ENCODE measurements at regions not wholly inside any gene's neighbourhood (a gene's known extent, or its start where the extent isn't known, plus 50 kb on each side); places are given as distances from the start of the nearest gene placed in this dataset.

DNA sequence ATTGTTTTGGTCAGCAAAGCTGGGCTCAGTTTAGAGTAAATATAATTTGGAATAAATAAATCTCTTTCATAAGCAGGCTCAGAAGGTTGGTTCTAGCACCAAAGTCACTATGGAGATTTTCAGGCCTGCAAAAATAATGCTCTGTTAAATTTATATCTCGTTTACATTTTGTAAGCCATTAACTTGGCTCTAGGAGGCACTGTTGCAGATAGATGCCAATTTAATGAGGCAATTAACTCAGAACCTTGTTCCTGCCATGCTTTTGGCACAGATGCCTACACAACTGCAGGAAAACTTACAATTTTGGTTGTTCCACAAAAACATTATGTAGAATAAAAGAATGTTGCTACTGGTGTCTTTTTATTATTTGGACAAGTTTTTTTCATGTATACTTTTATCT is 428.1 kb downstream of the FLRT2 start:
- no peak for DNase-seq (ENCODE audit: low read depth in 1 of 2, low spot score in 1 of 2)

DNA sequence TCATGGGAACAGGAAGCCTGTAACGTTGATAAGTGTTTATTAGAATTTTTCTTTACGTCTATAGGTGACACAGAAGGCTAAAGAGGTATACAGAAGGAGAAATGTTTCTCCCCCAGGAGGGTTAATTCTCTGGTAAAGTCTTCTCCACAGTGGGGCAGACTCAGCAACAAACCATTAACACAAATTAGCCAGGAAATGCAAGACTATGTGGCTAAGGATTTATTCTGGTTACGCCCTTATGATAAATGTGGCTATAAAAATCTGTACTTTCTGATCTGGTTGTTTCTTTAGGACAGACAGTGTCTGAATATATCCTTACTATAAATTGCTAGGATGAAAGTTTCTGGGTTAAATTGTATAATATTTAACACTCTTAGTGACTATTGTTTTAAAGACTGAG is 423.3 kb downstream of the FLRT2 start:
- DNase-seq (ENCODE audit: low read depth in 1 of 2, low spot score in 1 of 2), result no peak

DNA sequence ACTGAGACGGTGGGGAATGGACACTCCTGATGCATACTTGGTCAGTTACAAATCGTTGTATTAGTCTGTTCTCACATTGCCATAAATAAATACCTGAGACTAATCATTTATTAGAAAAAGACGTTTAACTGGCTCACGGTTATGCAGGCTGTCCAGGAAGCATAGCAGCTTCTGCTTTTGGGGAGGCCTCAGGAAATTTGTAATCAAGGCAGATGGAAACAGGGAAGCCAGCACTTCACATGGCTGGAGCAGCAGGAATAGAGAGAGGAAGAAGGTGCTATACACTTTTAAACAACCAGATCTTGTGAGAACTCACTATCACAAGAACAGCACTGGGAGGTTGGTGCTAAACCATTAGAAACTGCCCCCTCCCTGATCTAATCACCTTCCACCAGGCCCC is 418.2 kb downstream of the FLRT2 start:
- no peak for DNase-seq (ENCODE audit: low read depth in 1 of 2, low spot score in 1 of 2)

DNA sequence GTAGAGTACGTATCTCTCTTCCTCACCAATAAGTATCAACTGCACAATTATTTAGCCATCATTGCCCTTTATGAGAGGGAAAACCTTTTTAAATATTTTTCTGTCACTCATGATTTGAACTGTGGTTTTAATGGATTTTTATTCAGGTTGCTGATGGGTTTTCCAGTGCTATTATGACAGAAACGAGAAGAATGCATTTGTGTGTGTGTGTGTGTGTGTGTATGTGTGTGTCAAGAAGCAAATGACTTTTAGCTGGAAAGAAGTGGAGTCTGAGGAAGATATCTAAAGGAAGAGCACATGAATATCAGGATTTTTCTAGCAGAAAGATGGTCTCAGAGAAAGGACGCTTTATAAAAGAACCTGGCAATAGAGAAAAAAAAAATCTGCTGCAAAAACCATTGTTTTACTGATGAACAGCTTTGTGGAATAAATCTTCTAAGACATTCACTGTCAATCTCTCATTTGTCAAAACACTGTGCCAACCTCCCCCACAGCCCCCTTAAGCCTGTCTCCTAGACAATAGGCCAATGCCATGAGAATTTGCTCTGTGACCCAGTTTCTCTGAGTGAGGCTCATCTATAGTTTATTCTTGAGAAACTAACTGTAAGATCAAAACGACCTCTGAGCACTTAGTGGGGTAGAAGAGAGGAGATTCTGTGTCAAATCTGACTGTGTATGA is 417.7 kb downstream of the FLRT2 start:
- no peak for DNase-seq (ENCODE audit: low read depth in 1 of 2, low spot score in 1 of 2)

DNA sequence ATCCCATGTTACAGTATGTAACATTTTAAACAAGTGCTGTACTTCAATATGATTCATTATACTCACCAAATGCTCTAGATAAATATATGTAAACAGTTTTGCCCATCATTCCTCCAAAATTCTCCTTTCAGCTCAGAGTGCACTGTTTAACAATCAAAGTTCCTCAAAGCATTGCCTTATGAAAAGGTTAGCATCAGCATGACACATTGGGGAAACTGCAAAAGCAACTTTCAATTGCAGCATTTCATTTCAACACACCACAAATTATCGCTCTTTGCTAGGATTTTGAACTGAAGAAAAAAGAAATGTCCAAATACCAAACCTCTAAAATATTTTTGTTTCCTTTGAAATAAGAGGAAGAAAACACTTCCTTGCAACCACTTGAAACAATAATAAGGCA is 413.2 kb downstream of the FLRT2 start:
- DNase-seq (ENCODE audit: low read depth in 1 of 2, low spot score in 1 of 2), result no peak

DNA sequence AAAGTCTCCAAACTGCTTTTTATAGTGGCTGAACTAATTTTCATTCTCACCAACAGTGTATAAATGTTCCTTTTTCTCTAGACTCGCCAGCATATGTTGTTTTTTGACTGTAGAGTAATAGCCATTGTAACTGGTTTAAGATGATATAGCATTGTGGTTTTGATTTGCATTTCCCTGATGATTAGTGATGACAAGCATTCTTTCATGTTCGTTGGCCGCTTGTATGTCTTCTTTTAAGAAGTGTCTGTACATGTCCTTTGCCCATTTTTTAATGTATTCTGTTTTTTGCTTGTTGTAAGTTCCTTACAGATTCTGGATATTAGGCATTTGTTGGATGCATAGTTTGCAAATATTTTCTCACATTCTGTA is 404.9 kb downstream of the FLRT2 start:
- no peak for DNase-seq (ENCODE audit: low read depth in 1 of 2, low spot score in 1 of 2)

DNA sequence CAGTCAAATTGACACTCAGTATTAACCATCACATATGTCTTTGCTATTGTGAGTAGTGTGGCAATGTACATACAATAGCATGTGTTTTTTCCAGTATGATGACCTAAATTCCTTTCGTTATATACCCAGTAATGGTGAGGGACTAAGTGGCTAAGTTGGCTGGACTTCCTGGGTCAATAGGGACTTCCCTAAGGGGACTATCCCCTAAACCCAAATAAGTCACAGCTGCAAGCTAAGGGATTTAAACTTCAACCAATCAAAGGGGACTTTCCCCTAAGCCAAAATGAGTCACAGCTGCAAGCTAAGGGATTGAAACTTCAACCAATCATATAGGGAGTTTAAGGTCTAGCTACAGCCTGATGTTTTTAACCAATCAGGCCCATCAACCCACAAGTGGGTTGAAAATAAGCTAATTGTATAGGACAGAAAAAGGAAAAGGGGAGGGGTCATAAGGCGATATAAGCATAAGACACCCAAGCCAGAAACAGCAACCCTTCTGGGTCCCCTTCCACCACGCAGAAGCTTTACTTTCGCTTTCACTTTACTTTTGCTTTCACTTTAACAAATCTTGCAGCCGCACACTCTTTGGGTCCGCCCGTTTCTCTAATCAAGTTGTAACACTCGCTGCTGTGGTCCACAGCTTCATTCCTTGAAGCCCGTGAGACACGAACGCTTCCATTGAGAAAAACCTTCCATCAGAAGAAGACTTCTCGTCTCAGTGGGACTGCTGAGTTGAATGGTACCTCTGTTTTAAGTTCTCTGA is 404.4 kb downstream of the FLRT2 start:
- DNase-seq (ENCODE audit: low read depth in 1 of 2, low spot score in 1 of 2), result peak; percentile 15 to 16

DNA sequence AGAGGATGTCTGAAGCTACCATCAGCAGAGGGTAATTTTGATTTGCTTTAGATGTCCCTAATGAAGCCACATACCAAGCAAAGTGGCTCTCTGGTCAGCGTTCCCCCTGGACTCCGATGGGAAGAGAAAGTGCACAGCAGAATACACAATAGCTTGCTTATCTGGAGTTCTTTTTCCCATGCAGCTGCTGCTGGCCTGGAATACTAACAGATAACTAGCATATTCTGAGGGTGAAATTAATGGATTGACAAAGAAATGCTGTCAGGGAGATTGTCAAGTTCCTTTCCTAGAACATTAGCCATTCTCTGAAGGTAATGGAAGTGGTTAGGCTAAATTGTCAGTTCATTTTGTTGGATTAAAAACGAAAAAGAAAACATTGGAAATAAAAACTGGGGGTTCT is 391.3 kb downstream of the FLRT2 start:
- no peak for DNase-seq (ENCODE audit: low read depth in 1 of 2, low spot score in 1 of 2)

DNA sequence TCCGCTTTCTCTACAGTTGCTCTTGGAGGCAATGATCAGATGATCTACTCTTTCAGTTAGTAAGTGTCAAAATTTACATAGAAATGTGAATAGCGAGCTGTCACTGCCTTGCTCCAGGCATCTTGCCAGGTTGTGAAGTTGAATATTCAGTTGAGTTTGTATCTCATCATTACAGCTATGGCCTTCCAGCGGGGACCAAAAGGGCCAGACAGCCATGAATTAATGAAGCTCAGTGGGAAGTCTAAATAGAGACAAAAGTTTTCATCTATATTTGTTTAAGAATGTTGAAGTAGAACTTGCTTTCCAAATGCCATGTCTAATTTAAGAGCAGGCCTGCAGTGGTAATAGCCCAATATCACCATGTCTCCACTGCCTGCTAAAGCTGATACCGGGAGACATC is 387.8 kb downstream of the FLRT2 start:
- no peak for DNase-seq (ENCODE audit: low read depth in 1 of 2, low spot score in 1 of 2)

DNA sequence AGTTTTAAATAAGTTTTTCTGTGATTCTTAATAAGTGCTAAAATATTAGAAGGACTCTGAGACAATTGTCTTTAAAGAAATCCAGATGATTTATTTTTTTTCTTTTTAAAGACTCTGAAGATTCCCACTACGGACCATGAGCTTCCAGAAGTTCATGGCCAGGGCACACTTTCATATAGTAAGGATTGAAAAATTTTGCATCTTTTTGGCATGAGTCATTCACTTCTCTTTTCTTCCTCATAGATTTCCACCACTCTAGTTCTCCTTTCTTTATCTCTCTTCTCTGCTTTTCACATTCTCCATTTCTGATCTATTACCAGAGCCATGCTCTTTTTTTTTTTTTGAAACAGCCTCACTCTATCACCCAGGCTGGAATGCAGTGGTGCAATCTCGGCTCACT is 385.8 kb downstream of the FLRT2 start:
- DNase-seq (ENCODE audit: low read depth in 1 of 2, low spot score in 1 of 2), result no peak

DNA sequence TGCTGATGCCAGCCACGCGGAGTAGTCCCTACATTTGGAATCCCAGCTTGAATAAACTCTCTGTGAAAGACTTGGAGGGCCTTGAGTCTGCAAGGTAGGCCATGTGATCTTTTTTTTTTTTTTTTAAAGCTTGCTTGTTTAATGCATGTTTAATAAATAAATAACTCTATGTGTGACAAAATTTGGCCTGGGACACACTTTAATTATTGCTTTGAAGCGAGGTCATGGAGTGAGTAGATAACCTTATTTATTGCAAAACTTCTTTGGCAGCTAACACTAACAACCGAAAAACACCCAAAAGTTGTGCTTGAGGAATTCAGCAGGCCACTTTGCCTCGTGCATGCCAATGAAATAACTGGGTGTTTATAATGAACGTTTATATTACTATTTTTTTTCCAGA is 382.2 kb downstream of the FLRT2 start:
- DNase-seq (ENCODE audit: low read depth in 1 of 2, low spot score in 1 of 2), result no peak

DNA sequence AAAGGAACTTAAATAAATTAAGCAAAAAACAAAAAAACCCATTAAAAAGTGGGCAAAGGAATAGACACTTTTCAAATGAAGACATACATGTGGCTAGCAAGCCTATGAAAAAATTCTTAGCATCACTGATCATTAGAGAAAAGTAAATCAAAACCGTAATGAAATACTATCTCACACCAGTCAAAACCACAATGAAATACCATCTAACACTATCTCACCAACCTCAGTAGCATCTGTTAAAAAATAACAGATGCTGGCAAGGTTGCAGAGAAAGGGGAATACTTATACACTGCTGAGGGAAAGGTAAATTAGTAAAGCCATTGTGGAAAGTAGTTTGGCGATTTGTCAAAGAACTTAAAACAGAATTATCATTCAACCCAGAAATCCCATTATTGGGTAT is 381.1 kb downstream of the FLRT2 start:
- no peak for DNase-seq (ENCODE audit: low read depth in 1 of 2, low spot score in 1 of 2)

DNA sequence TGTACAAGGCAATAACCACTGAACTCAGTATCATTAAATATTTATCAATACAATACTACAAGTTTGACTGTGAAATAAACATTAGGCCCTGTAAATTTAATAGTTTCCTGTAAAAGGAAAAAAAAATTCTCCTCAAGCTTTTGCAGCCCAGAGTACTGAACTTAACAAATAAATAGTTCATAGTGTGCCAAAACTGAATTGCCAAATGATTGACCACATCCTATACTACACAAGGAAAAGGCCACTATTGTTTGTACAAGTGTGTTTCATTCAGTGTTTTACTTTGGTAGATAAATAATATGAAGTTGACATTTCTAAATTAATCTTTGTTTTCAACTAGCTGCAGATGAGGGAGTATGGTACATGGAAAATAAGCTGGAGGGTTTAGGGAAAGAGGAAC is 379.6 kb downstream of the FLRT2 start:
- no peak for DNase-seq (ENCODE audit: low read depth in 1 of 2, low spot score in 1 of 2)

DNA sequence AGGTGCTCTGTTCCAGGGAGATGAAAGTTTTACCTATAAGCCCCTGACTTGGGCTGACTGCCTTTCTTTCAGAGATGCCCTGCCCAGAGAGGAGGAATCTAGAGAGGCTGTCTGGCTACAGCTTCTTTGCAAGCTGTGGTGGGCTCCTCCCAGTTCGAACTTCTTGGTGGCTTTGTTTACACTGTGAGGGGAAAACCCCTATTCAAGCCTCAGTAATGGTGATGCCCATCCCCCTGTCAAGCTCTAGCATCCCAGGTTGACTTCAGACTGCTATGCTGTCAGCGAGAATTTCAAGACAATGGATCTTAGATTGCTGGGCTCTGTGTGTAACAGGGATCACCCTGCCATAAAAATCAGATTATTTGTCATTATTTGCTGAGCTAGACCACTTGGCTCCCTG is 377.6 kb downstream of the FLRT2 start:
- DNase-seq (ENCODE audit: low read depth in 1 of 2, low spot score in 1 of 2), result no peak

DNA sequence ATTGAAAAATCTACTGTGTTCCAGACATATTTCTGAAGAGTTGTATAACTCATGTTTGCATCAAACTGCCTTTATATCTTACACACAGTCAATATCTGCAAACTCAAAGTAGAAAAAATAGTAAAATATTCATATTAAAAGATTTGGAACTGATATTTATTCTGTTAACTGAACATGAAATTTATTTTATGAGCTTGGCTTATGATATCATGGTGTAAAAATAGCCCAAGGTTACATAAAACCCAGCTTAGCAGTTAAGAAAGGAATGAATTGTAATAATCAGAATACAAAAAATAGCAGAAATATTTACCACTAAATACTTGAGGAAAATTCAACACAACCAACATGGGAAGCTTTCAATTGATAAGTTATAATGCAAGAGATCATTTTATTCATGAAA is 367.9 kb downstream of the FLRT2 start:
- DNase-seq (ENCODE audit: low read depth in 1 of 2, low spot score in 1 of 2), result no peak

DNA sequence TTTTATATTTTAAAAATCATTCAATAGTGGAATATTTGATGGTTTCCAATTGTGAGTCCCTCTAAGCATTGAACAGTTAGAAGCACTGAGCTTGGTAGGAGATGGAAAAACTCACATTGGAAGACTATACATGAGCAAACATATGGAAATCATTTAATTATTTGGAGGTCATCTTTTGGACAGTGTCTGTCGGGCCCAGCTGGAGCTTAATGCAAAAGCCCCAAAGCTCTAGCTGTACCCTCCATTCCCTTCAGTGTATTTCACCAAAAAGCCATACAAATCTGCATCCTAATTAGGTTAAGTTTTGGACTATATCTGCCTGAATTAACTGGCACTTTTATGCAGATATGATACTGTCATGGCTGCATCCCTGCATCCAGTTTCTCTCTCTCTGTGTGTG is 365.7 kb downstream of the FLRT2 start:
- DNase-seq (ENCODE audit: low read depth in 1 of 2, low spot score in 1 of 2), result no peak

DNA sequence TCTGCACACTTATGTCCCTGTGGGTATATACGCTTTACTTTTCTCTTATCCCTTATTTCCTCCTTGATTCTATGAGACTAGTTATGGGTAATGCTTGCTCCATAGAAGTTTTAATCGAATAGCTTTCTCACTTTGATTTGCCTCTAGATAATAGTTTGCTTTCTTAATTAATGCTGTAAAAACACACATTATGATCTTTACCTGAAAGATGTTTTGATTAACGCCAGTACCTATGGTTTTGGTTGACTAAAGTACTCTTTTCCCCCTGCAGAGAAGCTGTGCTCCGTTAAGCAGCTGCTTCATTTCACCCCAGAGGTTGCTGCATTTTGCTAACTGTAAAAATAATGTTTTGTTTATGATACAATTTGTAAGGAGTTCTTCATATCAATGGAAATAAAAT is 362.3 kb downstream of the FLRT2 start:
- no peak for DNase-seq (ENCODE audit: low read depth in 1 of 2, low spot score in 1 of 2)

DNA sequence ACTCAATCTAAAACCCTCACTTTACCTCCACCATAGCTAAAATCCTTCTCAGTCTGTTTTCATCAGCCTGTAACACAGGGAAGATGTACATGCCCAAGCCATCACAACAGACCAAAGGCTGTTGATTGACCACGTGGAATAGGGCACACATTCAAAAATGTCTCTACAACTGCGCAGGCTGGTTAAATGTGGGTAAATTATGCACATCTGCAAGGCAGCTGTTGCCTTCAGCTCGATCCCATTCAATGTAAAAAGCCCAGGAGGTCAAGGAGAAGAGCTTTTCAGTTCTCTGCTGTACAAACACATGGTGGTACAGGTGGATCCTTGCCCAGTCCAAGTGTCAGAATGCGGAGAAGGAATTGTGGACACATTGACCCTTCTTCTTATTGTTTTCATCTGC is 354.0 kb downstream of the FLRT2 start:
- no peak for DNase-seq (ENCODE audit: low read depth in 1 of 2, low spot score in 1 of 2)

DNA sequence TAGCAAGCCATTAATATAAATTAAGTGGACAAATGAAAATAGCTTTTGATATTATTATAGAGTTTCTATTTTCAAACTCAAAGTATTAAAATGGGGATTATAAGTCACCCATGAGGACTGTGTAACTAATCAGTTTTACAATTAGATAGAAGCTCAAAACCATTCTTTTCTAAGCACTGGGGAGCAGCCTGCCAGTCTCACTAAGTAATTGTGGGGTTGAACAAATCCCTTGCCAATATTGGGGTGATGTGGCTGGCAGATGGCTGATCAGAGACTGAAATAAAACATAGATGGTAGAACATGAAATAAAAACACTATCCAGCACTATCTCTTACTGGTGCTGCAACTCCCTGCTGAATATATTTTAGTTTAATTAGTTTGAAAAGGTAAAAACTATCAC is 353.2 kb downstream of the FLRT2 start:
- DNase-seq (ENCODE audit: low read depth in 1 of 2, low spot score in 1 of 2), result no peak

DNA sequence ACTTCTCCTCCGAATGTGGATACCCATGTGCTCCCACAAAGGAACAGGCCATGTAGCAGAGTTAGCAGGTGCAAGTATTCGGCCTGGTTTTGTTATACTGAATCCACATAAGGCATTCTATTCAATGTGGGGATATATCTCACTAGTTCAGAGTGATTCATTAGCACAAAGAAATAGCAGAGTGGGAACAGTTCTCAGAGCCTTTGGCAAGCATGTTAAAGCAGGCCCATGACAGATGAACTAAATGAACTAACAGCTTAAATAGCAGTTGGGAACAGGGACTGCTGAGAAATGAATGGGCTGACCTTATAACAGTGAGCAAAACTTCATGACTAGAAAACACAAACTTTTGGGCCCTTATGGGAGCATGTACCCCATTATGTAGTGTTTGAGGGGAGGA is 352.0 kb downstream of the FLRT2 start:
- no peak for DNase-seq (ENCODE audit: low read depth in 1 of 2, low spot score in 1 of 2)

DNA sequence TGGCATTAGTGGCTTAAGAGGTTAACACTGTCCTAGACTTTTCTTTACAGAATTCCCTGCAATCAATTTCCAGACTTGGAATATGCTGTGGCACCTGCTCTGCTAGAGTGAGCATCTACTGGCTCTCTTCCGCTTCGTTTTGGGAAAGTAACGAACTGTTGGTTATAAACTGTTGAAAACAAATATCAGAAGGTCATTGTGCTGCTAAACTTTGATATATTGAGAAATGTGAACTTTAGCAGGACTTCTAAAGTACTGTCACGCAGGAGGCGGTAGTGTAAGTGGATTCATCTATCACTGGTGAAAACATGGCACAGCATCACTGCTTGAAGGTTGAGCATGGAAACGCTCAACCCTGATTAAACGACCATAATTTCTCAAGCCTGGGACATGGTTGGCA is 348.9 kb downstream of the FLRT2 start:
- DNase-seq (ENCODE audit: low read depth in 1 of 2, low spot score in 1 of 2), result no peak

DNA sequence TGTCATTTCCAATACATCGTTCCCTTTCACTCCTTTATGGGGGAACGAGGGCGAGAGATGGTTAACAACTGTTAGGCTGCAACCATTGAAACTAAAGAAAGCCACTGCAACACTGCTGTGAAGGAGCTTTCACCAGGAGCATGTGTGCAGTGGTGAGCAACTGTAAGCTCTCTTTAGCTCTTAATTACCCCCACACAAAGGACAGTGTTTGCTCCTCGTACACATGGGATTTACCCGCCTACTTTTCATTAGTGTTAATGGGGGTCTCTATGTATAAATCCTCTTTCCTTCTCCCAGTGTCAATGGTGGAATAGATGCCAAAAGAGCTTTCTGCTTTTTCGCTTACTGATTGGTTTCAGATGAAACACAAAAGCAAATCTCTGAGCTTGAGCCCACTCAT is 343.1 kb downstream of the FLRT2 start:
- no peak for DNase-seq (ENCODE audit: low read depth in 1 of 2, low spot score in 1 of 2)

DNA sequence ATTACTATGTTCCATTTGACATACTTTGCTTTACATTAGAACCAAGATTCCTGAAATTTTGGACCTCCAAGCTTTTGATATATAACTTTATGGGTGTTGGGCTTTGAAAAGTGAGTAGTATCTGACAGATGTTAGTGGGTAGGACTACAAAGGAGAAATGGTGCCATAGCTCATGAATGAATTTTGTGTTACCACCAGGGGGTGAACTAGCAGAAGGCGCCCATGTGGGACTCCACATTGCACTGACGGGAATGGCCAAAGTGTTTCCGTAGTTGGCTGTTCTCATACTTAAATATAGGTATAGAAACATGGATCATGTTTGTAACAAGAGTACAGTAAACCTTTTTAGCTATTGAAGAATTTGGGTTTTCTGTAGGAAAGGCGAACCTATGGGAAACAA is 337.5 kb downstream of the FLRT2 start:
- no peak for DNase-seq (ENCODE audit: low read depth in 1 of 2, low spot score in 1 of 2)

All from stimulated activated CD4-positive, alpha-beta T cell treated with anti-CD3 and anti-CD28 coated beads, Interleukin-15, amount 100 ng/mL, for 1 hour (primary cell).